ENCODE measurements at regions not wholly inside any gene's neighbourhood (a gene's known extent, or its start where the extent isn't known, plus 50 kb on each side); places are given as distances from the start of the nearest gene placed in this dataset.

DNA sequence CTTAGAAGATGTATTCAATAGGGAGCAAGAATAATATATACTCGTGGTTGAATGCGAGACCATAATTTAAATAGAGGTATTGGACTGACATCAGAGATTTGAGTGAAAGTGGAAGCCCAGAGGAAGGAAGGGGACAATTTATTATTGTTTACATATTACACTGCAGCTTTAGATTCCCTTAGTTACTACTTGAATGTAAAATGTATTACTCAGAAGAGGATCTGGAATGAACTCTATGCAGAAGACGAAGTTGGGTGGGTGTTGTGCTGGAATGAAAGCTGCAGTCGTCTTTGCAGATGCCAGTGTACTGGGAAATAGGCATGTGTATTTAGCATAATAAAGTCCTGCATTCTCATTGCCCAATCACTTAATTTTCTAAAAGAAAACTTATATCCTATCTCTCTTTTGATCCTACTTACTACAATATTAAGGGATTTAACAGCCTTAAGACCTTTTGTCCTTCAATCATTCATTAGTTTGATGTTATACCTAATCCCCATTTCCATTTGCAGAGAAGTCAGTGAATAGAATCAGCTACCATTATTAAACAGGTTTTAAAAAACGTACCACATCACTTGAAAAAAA, 570.7 kb upstream of the WWC1 start:
- H3K27ac ChIP-seq (ENCODE audit: low read depth in 2 of 2, low read length in 1 of 2) = no peak overlapping the region
- 36 to 39% methylated on average over 5 of the region's 5 CpGs for WGBS, 2 donors

GRCh38 chr5:167721926-167722440, 569.5 kb upstream of the WWC1 start:
- WGBS, 2 donors = 55 to 60% methylated on average over 3 of the region's 3 CpGs
- Histone ChIP-seq H3K4me1 (ENCODE audit: control insufficient read depth in 2 of 2, insufficient read depth in 2 of 2, low read length in 1 of 2) (no peaks in the 10 kb centered on the region), H3K9me3 (ENCODE audit: control insufficient read depth in 2 of 2, insufficient read depth in 1 of 2, low read depth in 1 of 2, low read length in 1 of 2) (no peaks in the 10 kb centered on the region), H3K4me3 (ENCODE audit: low read depth in 1 of 2, low read length in 2 of 2) (no peak overlapping the region), H3K27ac (ENCODE audit: low read depth in 2 of 2, low read length in 1 of 2) (no peak overlapping the region), H3K27me3 (ENCODE audit: control insufficient read depth in 1 of 2, insufficient read depth in 2 of 2, low read length in 2 of 2) (no peaks in the 10 kb centered on the region), H3K36me3 (ENCODE audit: control insufficient read depth in 2 of 2, insufficient read depth in 2 of 2, low read length in 1 of 2) (no peaks in the 10 kb centered on the region)

More for the DNA sequence above, 570.7 kb upstream of the WWC1 start:
- Histone ChIP-seq H3K27me3 (ENCODE audit: control insufficient read depth in 1 of 2, insufficient read depth in 2 of 2, low read length in 2 of 2) (no peaks in the 10 kb centered on the region), H3K4me3 (ENCODE audit: low read depth in 1 of 2, low read length in 2 of 2) (no peak overlapping the region), H3K36me3 (ENCODE audit: control insufficient read depth in 2 of 2, insufficient read depth in 2 of 2, low read length in 1 of 2) (no peaks in the 10 kb centered on the region), H3K9me3 (ENCODE audit: control insufficient read depth in 2 of 2, insufficient read depth in 1 of 2, low read depth in 1 of 2, low read length in 1 of 2) (no peaks in the 10 kb centered on the region), H3K4me1 (ENCODE audit: control insufficient read depth in 2 of 2, insufficient read depth in 2 of 2, low read length in 1 of 2) (no peaks in the 10 kb centered on the region)

DNA sequence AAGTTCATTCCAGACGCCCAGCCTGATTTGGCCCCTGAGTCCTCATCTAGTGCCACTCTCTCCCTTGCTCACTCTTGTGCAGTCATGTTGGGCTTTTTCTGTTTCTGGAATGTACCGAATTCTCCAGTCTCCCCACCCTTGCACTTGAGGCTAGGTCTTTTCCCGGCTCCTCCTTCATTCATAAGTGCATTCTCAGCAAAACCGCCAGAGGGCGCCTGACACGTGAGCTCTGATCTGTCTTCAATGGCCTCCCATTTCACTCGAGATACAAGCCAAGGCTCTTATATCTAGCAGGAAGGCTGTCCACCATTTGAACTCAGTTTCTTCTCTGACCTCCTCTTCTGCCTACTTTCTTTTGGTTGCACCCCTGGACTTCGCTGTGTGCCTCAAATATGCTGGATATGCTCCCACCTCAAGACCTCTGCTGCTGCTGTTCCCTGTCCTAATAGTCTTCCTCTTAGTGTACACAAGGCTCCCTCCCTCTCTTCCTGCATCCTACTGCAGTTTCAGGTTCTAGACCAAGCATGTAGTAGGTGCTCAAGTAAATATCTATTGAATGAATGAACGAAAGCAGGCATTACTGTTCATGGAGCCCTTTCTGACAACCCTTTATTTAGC, 568.1 kb upstream of the WWC1 start:
- Histone ChIP-seq H3K36me3 (ENCODE audit: control insufficient read depth in 2 of 2, insufficient read depth in 2 of 2, low read length in 1 of 2) (no peaks in the 10 kb centered on the region), H3K27ac (ENCODE audit: low read depth in 2 of 2, low read length in 1 of 2) (no peak overlapping the region), H3K9me3 (ENCODE audit: control insufficient read depth in 2 of 2, insufficient read depth in 1 of 2, low read depth in 1 of 2, low read length in 1 of 2) (no peaks in the 10 kb centered on the region), H3K27me3 (ENCODE audit: control insufficient read depth in 1 of 2, insufficient read depth in 2 of 2, low read length in 2 of 2) (no peaks in the 10 kb centered on the region), H3K4me3 (ENCODE audit: low read depth in 1 of 2, low read length in 2 of 2) (no peak overlapping the region), H3K4me1 (ENCODE audit: control insufficient read depth in 2 of 2, insufficient read depth in 2 of 2, low read length in 1 of 2) (no peaks in the 10 kb centered on the region)
- 21 to 23% methylated on average over 9 of the region's 9 CpGs for WGBS, 2 donors

- H3K27me3 ChIP-seq (ENCODE audit: control insufficient read depth in 1 of 2, insufficient read depth in 2 of 2, low read length in 2 of 2) = no peaks in the 10 kb centered on the region
- H3K36me3 ChIP-seq (ENCODE audit: control insufficient read depth in 2 of 2, insufficient read depth in 2 of 2, low read length in 1 of 2) = no peaks in the 10 kb centered on the region
- 69 to 82% methylated on average over 2 of the region's 2 CpGs for WGBS, 2 donors
- H3K27ac ChIP-seq (ENCODE audit: low read depth in 2 of 2, low read length in 1 of 2) = no peak overlapping the region
- no peaks in the 10 kb centered on the region for H3K4me1 ChIP-seq (ENCODE audit: control insufficient read depth in 2 of 2, insufficient read depth in 2 of 2, low read length in 1 of 2)
- no peak overlapping the region for H3K4me3 ChIP-seq (ENCODE audit: low read depth in 1 of 2, low read length in 2 of 2)
- no peaks in the 10 kb centered on the region for H3K9me3 ChIP-seq (ENCODE audit: control insufficient read depth in 2 of 2, insufficient read depth in 1 of 2, low read depth in 1 of 2, low read length in 1 of 2)
Observed at GRCh38 chr5:167725264-167725663, 566.2 kb upstream of the WWC1 start.

GRCh38 chr5:167725741-167726140, 565.7 kb upstream of the WWC1 start:
- 91% methylated on average over 7 of the region's 7 CpGs for WGBS, 2 donors
- Histone ChIP-seq H3K4me1 (ENCODE audit: control insufficient read depth in 2 of 2, insufficient read depth in 2 of 2, low read length in 1 of 2) (no peaks in the 10 kb centered on the region), H3K9me3 (ENCODE audit: control insufficient read depth in 2 of 2, insufficient read depth in 1 of 2, low read depth in 1 of 2, low read length in 1 of 2) (no peaks in the 10 kb centered on the region), H3K27ac (ENCODE audit: low read depth in 2 of 2, low read length in 1 of 2) (no peak overlapping the region), H3K4me3 (ENCODE audit: low read depth in 1 of 2, low read length in 2 of 2) (no peak overlapping the region), H3K27me3 (ENCODE audit: control insufficient read depth in 1 of 2, insufficient read depth in 2 of 2, low read length in 2 of 2) (no peaks in the 10 kb centered on the region), H3K36me3 (ENCODE audit: control insufficient read depth in 2 of 2, insufficient read depth in 2 of 2, low read length in 1 of 2) (no peaks in the 10 kb centered on the region)

GRCh38 chr5:167726642-167727041, 564.8 kb upstream of the WWC1 start:
- H3K27ac ChIP-seq (ENCODE audit: low read depth in 2 of 2, low read length in 1 of 2) = no peak overlapping the region
- H3K9me3 ChIP-seq (ENCODE audit: control insufficient read depth in 2 of 2, insufficient read depth in 1 of 2, low read depth in 1 of 2, low read length in 1 of 2) = no peaks in the 10 kb centered on the region
- H3K4me3 ChIP-seq (ENCODE audit: low read depth in 1 of 2, low read length in 2 of 2) = no peak overlapping the region
- no peaks in the 10 kb centered on the region for H3K4me1 ChIP-seq (ENCODE audit: control insufficient read depth in 2 of 2, insufficient read depth in 2 of 2, low read length in 1 of 2)
- H3K36me3 ChIP-seq (ENCODE audit: control insufficient read depth in 2 of 2, insufficient read depth in 2 of 2, low read length in 1 of 2) = no peaks in the 10 kb centered on the region
- no peaks in the 10 kb centered on the region for H3K27me3 ChIP-seq (ENCODE audit: control insufficient read depth in 1 of 2, insufficient read depth in 2 of 2, low read length in 2 of 2)
- 78% methylated on average over 2 of the region's 2 CpGs for whole genome bisulfite sequencing, 2 donors

DNA sequence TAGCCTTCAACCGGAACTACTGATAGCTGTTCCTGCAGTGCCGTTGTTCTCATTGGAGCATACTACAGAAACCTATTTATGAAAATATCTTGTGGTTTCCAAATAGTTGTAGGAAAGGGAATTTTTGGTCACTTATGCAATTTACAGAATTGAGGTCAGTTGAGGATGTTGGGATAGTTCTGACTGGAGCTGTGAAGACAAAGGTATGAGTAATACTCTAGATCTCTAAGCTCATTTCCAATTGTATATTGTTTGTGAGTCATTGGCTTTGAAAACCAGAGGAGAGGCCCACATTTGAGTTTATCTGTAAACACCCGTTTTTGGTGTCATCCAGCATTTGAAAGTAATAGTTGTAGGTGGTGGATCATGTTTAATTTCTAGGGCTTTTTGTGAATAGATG, 561.3 kb upstream of the WWC1 start:
- WGBS, 2 donors = 69 to 71% methylated on average over 3 of the region's 3 CpGs
- Histone ChIP-seq H3K36me3 (ENCODE audit: control insufficient read depth in 2 of 2, insufficient read depth in 2 of 2, low read length in 1 of 2) (no peaks in the 10 kb centered on the region), H3K9me3 (ENCODE audit: control insufficient read depth in 2 of 2, insufficient read depth in 1 of 2, low read depth in 1 of 2, low read length in 1 of 2) (no peaks in the 10 kb centered on the region), H3K4me3 (ENCODE audit: low read depth in 1 of 2, low read length in 2 of 2) (no peak overlapping the region), H3K4me1 (ENCODE audit: control insufficient read depth in 2 of 2, insufficient read depth in 2 of 2, low read length in 1 of 2) (no peaks in the 10 kb centered on the region), H3K27ac (ENCODE audit: low read depth in 2 of 2, low read length in 1 of 2) (no peak overlapping the region), H3K27me3 (ENCODE audit: control insufficient read depth in 1 of 2, insufficient read depth in 2 of 2, low read length in 2 of 2) (no peaks in the 10 kb centered on the region)

DNA sequence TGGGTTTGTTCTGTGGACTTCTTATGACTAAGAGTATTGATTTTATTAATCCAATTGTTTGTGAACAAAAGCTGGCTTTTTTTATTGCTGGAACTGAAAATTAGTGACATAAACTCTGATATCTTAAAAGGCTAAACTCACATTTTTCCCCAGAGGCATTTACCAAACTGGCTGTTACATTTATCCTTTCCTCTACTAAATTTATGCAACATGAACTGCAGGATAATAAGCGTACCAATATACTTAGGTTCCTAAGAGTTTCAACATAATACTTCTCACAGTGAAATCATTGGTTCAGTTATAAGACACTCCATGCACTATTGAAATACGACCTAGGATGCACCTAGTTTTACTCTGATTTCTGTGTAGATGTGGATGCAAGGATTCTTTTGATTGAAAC, 560.8 kb upstream of the WWC1 start:
- Histone ChIP-seq H3K4me1 (ENCODE audit: control insufficient read depth in 2 of 2, insufficient read depth in 2 of 2, low read length in 1 of 2) (no peaks in the 10 kb centered on the region), H3K36me3 (ENCODE audit: control insufficient read depth in 2 of 2, insufficient read depth in 2 of 2, low read length in 1 of 2) (no peaks in the 10 kb centered on the region), H3K27me3 (ENCODE audit: control insufficient read depth in 1 of 2, insufficient read depth in 2 of 2, low read length in 2 of 2) (no peaks in the 10 kb centered on the region), H3K9me3 (ENCODE audit: control insufficient read depth in 2 of 2, insufficient read depth in 1 of 2, low read depth in 1 of 2, low read length in 1 of 2) (no peaks in the 10 kb centered on the region), H3K27ac (ENCODE audit: low read depth in 2 of 2, low read length in 1 of 2) (no peak overlapping the region), H3K4me3 (ENCODE audit: low read depth in 1 of 2, low read length in 2 of 2) (no peak overlapping the region)
- 69 to 80% methylated on average over 2 of the region's 2 CpGs for WGBS, 2 donors

GRCh38 chr5:167731951-167732350, 559.5 kb upstream of the WWC1 start:
- H3K4me1 ChIP-seq (ENCODE audit: control insufficient read depth in 2 of 2, insufficient read depth in 2 of 2, low read length in 1 of 2) = no peaks in the 10 kb centered on the region
- no peak overlapping the region for H3K27ac ChIP-seq (ENCODE audit: low read depth in 2 of 2, low read length in 1 of 2)
- H3K36me3 ChIP-seq (ENCODE audit: control insufficient read depth in 2 of 2, insufficient read depth in 2 of 2, low read length in 1 of 2) = no peaks in the 10 kb centered on the region
- no peaks in the 10 kb centered on the region for H3K9me3 ChIP-seq (ENCODE audit: control insufficient read depth in 2 of 2, insufficient read depth in 1 of 2, low read depth in 1 of 2, low read length in 1 of 2)
- 96 to 97% methylated on average over 1 of the region's 1 CpG for WGBS, 2 donors
- H3K27me3 ChIP-seq (ENCODE audit: control insufficient read depth in 1 of 2, insufficient read depth in 2 of 2, low read length in 2 of 2) = no peaks in the 10 kb centered on the region
- H3K4me3 ChIP-seq (ENCODE audit: low read depth in 1 of 2, low read length in 2 of 2) = no peak overlapping the region

DNA sequence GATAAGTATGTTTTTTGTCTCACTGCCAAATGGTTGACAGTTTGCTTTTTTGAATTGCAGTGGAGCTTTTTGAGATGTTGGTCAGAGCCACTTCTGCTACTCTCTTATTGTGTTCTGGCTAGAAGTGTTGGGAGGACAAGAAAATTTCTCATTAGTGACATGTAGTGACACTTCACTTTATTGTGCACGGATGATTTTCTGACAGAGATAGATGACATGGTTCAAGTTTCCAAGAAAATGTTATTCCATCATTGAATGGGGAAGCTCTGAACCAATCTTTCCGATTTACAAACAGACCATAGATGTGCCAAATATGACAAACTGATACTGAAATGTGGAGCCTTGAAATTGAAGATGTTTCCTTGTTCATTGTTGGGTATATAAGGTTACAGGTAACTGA, 558.9 kb upstream of the WWC1 start:
- Histone ChIP-seq H3K36me3 (ENCODE audit: control insufficient read depth in 2 of 2, insufficient read depth in 2 of 2, low read length in 1 of 2) (no peaks in the 10 kb centered on the region), H3K27ac (ENCODE audit: low read depth in 2 of 2, low read length in 1 of 2) (no peak overlapping the region), H3K27me3 (ENCODE audit: control insufficient read depth in 1 of 2, insufficient read depth in 2 of 2, low read length in 2 of 2) (no peaks in the 10 kb centered on the region), H3K4me3 (ENCODE audit: low read depth in 1 of 2, low read length in 2 of 2) (no peak overlapping the region), H3K9me3 (ENCODE audit: control insufficient read depth in 2 of 2, insufficient read depth in 1 of 2, low read depth in 1 of 2, low read length in 1 of 2) (no peaks in the 10 kb centered on the region), H3K4me1 (ENCODE audit: control insufficient read depth in 2 of 2, insufficient read depth in 2 of 2, low read length in 1 of 2) (no peaks in the 10 kb centered on the region)
- 55 to 61% methylated on average over 2 of the region's 2 CpGs for WGBS, 2 donors
